Medulla oblongata (tissue), 1 donor: ENCODE measurements at regions not wholly inside any gene's neighbourhood (a gene's known extent, or its start where the extent isn't known, plus 50 kb on each side); places are given as distances from the start of the nearest gene placed in this dataset.
"Not testable (repeated sequence)": the region's sequence is repeated elsewhere in the genome, so short reads cannot be mapped to it uniquely, and the experiment has no call there.

ENCODE experiments used
- DNase-seq: peaks from one replicate; pipeline ENCODE4 v3.0.0-alpha.2; 2015; ENCODE audit errors: extremely low spot score

DNA sequence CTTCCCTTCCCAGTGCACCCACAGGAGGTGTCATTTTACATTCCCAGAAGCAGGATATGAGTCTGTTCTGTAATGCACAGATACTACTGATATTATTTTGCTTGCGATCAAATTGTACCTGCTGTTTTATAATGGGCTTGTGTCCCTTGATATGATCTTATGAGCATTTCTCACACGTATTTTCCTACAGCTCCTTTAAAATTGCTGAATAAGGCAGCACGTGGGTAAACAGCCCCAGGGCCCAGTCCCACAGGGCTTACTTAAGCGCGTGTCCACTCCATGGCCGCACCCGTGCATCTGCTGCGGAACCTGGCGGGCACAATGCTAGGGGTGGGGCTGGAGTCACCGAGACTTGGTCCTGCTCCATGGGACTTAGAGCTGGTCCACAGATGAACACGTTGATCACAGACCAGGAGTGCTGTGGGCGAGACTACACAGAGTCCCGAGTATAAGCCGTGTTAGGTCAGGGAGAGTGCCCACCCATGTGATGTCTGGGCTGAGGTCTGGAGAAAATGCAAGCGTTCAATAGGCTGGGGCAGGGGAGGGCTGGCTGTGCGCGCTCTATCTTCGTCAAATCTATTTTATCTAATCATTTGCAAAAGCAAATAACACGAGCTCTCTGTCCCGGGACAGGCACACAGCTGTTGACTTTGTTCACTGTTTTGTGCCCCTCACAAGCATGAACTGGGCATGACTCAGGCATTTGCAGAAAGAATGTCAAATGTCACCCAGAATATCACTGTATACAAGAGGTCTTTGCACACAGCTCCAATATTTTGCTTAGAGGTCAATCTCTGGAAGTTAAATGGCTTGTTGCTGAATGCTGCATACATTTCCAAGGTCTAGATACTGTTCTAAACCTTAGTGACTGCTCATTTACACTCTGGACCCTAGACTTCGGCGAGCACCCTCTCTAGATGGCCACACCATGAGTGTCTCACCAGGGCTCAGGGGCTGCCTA, 119.3 kb downstream of the CRYAA start:
- no peak for DNase-seq

DNA sequence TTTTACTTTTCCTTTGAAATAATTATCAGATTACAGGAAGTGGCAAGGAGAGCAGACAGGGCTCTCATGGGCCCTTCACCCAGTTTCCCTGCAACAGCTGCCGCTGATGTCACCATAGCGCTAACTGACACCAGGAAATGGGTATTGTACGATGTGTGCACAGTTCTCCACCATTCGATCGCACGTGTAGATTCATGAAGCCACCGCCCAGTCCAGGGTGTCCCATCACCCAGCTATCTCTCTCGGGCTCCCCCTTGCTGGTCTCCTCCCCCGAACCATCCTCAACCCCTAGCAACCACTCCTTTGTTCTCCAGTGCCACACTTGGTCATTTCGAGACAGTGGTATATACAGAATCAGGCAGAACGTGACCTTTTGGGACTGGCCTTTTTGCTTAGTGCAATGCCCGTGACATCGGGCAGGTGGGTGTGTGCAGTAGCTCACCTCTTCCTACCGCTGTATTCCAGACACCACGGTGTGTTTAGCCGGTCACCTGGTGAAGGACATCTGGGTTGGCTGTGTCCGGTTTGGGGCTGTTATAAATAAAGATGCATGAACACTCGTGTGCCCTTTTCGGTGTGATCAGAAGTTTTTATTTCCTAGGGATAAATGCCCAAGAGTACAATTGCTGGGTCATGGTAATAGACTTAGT, 118.4 kb downstream of the CRYAA start:
- DNase-seq: no peak

DNA sequence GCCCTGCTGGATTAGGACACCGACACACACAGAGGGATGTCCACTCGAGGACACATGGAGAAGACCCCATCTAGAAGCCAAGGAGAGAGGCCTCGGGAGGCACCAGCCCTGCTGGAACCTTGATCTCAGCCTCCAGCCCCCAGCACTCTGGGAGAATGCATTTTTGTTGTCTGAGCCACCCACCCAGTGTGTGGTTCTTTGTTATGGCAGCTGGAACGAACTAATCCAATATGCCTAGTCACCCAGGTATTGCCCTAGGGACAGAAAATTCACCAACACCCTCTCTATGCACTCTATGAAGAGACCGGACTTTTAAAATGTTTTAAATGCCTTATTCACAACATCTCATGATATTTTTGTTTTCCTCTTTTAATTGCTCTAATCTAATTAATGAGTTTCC, 117.4 kb downstream of the CRYAA start:
- DNase-seq: no peak

- DNase-seq: no peak
Measured at GRCh38 chr21:43284700-43285099, 115.9 kb downstream of the CRYAA start.

DNA sequence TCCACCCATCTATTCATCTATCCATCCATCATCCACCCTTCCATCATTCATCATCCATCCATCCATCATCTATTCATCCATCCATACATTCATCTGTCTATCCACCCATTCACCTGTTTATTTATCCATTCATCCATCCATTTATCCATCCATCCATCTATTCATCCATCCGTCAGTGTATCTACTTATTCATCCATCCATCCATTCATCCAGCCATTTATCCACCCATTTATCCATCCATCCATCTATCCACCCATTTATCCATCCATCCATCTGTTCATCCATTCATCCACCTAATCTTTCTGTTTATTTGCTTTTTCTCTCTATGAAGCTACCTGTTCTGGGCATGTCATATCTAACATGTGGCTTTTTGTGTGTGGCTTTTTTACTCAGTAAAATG, 115.4 kb downstream of the CRYAA start:
- DNase-seq: no peak

GRCh38 chr21:43283925-43284221, 115.1 kb downstream of the CRYAA start:
- DNase-seq: not testable (repeated sequence)

GRCh38 chr21:43283136-43283924, 114.5 kb downstream of the CRYAA start:
- DNase-seq: no peak

DNA sequence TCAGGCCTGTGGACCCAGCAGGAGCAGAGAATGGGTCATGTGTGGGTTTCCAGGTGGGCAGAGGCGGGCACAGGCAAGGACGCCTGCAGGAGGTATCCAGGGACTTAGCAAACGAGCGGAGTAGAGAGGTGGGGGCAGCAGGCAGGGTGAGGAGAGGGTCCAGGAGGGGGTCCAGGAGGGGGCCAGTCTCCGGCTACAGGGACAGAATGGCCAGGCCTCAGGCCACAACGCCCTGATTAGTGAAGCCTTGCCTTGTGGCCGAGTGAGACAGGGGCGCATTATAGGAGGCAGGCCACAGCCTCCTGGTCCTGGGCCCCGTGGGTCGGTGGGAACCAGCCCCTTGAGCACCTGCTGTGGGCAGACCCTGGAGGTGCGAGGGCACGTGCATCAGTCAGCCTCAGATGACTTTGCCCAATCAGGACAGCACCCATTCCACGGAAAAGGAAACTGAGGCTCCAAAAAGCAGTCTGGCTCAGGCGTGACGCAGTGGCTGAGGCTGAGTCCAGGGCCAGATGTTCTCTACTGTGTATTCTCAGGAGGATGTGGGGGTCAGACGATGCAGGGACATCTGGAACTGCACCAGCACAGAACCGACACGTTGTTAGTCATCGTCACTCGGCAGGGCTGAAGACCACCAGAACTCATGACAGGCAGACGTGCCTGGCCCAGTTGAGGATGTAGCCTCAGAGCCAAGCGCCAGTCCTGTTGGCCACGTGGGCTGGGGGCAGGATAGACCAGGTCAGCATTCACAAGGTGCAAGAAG, 113.7 kb downstream of the CRYAA start:
- no peak for DNase-seq

DNA sequence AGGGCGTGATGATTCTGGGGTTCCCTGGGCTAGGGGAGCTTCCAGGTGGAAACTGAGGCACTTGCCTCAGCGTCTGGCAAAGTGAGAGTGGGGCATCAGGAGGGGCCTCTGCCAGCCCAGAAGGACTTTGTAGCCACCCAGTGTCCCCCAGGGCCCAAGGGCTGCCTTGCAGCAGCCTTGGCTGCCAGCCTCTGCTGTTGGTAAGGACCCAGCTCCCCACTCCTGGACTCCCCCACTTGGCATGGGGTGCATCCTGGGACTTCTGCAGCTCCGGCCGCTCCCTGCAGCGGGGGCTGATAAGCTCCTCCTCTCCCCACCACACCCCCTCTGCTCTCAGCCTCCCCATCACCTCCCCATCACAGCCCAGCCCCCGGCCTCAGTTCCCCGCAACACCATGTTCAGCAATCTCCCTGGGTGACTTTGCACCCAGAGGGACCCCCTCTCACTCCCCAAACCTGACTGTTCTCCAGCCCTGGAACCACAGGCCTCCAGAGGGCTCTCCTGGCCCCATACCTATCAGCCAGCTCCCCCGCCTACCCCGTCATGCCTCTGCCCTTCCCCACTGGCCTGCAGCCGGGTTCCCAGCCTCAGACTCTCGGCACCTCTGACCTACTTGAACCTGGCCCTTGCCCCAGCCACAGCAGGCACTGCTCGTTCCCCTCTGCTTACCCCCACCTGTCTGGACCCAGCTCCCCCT, 113.0 kb downstream of the CRYAA start:
- no peak for DNase-seq

DNA sequence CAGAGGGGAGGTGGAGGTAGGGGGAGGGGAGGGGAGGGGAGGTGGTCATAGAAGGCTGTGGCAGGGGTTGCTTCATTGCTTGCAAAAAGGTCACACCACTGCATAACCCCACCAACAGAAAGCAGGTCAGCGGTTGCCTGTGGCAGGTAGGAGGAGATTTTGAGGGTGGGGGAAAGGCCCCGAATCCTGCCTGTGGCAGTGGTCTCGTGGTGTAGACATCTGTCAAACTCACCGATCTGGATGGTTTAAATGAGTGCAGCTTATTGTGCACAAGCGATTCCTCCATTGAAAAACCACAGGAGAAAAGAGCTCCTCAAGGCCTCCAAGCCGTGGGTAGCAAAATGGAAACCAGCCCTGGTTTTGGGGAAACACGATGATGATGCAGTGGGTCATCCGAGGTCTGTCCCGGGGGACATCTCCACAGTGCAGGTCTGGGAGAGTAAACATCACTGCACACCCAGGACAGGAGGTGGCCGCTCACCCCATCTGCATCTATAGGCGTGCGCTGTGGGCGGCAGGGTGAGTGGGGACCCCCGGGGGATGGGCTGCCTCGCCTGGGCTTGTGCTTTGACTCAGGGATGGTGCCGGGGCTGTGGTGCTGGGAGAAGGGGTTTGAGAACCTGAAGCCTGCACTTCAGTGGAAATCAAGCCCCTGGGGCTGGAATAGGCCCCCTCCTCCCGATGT, 112.3 kb downstream of the CRYAA start:
- no peak for DNase-seq

DNA sequence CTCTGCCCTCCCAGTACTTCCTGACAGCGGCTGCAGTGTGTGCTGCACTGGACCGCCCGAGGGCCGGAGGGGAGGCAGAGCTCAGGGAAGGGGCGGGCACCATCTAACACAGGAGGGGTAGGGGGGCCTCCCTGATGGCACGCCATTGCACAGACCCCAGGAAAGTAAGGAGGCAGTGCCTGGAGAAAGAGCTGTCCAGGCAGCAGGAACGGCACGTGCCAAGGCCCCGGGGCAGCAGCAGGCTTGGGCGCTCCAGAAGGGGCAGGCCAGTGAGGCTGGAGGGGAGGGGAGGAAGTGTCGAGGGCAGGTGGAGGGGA, 110.7 kb downstream of the CRYAA start:
- no peak for DNase-seq

GRCh38 chr21:43278766-43279577, 110.2 kb downstream of the CRYAA start:
- no peak for DNase-seq

- no peak for DNase-seq
Measured at GRCh38 chr21:43278359-43278758, 109.6 kb downstream of the CRYAA start.

DNA sequence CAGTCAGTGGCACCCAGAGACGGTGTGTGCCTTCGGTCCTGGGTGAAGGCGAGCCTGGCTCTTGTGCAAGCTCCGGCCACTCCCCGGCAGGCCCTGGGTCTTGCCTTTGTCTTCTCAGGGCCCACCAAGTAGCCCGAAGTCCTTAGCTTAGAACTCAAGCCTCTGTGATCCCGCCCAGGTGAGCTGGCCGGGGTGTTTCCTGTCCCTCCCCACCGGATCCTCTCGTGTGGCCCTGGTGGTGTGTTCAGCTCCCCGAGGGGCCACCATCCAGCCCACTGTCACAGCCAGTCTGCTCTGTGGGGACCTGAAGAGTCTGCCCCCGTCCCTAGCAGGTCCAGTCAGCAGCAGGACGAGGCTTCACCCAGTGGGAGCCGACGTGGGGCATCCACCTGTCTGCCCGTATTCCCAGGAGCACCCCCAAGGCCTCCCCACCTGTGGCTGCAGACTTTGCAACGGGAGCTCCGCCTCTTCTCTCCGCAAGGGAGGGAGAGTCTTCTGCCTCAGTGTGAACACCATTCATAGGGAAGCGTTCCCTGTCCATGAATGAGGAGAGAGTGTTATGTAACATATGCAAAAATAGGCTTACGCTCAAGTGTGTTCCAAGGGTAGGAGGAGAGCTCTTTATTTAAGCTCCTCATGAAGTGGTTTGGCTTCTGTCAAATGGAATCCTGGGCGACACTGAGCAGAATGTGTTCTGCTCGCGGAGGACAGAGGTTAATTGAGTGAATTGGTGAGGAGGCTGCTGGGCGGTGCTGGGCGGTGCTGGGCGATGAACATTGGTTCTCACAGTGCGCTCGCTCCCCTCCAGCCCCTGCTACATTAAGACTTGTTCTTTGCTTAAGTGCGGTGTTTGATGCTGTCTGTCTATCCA, 108.9 kb downstream of the CRYAA start:
- peak; percentile 81 for DNase-seq

DNA sequence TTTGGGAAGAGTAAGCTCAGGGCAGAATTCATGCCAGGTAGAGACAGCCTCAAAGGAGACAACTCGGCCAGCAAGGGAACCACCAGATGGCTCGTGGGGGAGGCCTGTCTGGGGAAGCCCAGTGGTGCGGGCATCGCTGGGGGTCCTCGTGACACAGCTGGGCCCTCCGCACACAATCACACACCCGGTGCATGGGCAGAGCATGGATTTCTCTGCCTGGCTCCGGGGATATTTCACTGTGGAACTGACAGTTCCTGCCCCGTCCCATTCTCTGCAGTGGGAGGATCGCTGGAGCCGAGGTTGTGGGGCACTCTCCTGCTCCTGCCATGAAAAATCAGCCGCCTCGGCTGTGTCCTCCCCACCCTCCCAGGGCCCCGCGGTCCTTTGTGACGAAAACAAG, 108.0 kb downstream of the CRYAA start:
- no peak for DNase-seq

DNA sequence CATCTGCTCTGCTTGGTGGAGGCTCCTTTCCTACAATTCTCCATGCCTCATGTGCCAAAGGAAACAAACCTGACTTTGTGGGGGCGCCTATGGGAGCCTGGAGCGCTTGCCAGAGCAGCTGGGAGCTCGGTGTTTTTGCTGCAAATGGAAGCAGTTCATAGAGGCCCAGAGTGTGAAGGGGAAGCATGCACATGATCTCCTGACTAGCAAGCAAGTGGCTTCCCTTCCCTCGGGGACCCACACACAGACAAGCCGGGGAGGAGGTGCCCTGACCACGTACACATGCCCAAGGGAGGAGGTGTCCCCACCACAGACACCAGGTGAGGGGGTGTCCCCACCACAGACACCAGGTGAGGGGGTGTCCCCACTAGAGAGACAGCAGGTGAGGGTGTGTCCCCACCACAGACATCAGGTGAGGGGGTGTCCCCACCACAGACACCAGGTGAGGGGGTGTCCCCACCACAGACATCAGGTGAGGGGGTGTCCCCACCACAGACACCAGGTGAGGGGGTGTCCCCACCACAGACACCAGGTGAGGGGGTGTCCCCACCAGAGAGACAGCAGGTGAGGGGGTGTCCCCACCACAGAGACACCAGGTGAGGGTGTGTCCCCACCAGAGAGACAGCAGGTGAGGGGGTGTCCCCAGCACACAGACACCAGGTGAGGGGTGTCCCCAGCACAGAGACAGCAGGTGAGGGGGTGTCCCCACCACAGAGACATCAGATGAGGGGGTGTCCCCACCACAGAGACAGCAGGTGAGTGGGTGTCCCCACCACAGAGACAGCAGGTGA, 106.8 kb downstream of the CRYAA start:
- no peak for DNase-seq

DNA sequence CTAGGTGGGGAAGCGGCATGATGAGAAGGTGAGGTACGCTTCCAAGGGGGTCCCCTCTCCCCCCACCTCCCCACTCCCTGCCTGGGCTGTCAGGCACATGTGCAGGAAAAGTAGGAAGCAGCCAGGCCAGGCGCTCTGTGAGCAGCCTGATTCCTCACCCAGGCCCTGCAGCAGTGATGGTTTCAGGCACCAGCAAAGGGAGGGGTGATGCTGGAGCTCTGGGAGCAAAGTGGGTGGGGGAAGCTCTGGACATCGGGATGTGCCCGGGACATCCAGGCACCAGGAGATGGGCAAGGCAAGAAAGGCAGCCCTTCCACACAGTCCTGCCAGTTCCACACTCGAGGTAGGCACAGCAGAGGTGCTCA, 106.1 kb downstream of the CRYAA start:
- DNase-seq: no peak
